DOHH2 (cell line): ENCODE measurements at regions not wholly inside any gene's neighbourhood (a gene's known extent, or its start where the extent isn't known, plus 50 kb on each side); places are given as distances from the start of the nearest gene placed in this dataset.

Experiments
- EZH2phosphoT487 ChIP-seq: fragments of 200-600 bp; sonication (generic); IDR thresholded peaks from 2 replicates; pipeline ENCODE4 v1.6.1; 2017; ENCODE audit warnings: borderline replicate concordance, mild to moderate bottlenecking, antibody characterized with exemption, low read length, moderate library complexity, mixed read lengths
- TF ChIP-seq, protein P1 (sequence below): fragments of 200-600 bp; sonication (generic); IDR thresholded peaks from one replicate; pipeline ENCODE4 v1.5.1; 2014; ENCODE audit warnings: antibody characterized with exemption, mild to moderate bottlenecking, low read depth, low read length; ENCODE audit not compliant: poor library complexity, severe bottlenecking

DNA sequence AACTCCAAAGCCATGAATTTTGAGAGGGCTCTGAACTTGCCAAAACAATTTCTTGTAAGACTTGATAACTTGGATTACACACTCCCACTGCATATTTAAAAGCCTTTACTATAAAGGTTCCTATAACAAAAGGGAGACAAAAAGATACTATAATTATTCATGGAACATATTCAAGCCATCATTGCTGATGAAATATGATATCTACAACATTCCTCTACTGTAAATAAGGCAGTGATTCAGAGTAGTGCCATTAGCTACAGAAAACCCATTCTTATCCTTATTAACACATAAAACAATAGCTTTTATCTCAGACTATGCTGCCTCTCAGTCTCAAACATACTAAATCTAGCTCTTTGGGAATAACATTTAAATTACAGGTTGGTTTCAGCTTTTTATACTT is 675.5 kb upstream of the CXADR start:
- TF ChIP-seq, protein P1, sequence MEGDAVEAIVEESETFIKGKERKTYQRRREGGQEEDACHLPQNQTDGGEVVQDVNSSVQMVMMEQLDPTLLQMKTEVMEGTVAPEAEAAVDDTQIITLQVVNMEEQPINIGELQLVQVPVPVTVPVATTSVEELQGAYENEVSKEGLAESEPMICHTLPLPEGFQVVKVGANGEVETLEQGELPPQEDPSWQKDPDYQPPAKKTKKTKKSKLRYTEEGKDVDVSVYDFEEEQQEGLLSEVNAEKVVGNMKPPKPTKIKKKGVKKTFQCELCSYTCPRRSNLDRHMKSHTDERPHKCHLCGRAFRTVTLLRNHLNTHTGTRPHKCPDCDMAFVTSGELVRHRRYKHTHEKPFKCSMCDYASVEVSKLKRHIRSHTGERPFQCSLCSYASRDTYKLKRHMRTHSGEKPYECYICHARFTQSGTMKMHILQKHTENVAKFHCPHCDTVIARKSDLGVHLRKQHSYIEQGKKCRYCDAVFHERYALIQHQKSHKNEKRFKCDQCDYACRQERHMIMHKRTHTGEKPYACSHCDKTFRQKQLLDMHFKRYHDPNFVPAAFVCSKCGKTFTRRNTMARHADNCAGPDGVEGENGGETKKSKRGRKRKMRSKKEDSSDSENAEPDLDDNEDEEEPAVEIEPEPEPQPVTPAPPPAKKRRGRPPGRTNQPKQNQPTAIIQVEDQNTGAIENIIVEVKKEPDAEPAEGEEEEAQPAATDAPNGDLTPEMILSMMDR, result no peak
- TF ChIP-seq EZH2phosphoT487, result no peak
